Activated CD4-positive, alpha-beta T cell treated with anti-CD3 and anti-CD28 coated beads for 36 hours (primary cell): ENCODE measurements at regions not wholly inside any gene's neighbourhood (a gene's known extent, or its start where the extent isn't known, plus 50 kb on each side); places are given as distances from the start of the nearest gene placed in this dataset.

Experiments
- ATAC-seq: fragments of 200-7000 bp; cut with Tn5 transposase; one replicate; pipeline ENCODE4 v1.10.0; 2021; ENCODE audit warnings: mild to moderate bottlenecking, moderate library complexity
- CTCF ChIA-PET: fragments of 350-600 bp; sonication (Branson Sonifier 250); formaldehyde crosslinking; loops from one replicate; lab custom pipeline; 2021; ENCODE audit warnings: antibody characterized with exemption; lab: Charles Lee
- POLR2A ChIA-PET: fragments of 350-600 bp; sonication (Branson Sonifier 250); formaldehyde crosslinking; loops from one replicate; lab custom pipeline; 2021; ENCODE audit warnings: antibody characterized with exemption, inconsistent platforms; lab: Charles Lee
- DNase-seq: peaks from one replicate; pipeline ENCODE4 v3.0.0-alpha.2; 2020
- H3K27ac Mint-ChIP-seq: one replicate; pipeline ENCODE4 v1.8.0; 2021; ENCODE audit warnings: mixed read lengths
- H3K27me3 Mint-ChIP-seq: one replicate; pipeline ENCODE4 v1.8.0; 2021; ENCODE audit warnings: mixed read lengths
- H3K36me3 Mint-ChIP-seq: one replicate; pipeline ENCODE4 v1.8.0; 2021; ENCODE audit warnings: low read depth, mixed read lengths
- H3K4me1 Mint-ChIP-seq: one replicate; pipeline ENCODE4 v1.8.0; 2021; ENCODE audit warnings: mixed read lengths
- H3K4me3 Mint-ChIP-seq: one replicate; pipeline ENCODE4 v1.8.0; 2021; ENCODE audit warnings: mild to moderate bottlenecking, moderate library complexity, mixed read lengths
- H3K9me3 Mint-ChIP-seq: one replicate; pipeline ENCODE4 v1.8.0; 2021; ENCODE audit warnings: low read depth, mixed read lengths
- intact Hi-C, 2 experiments: fragments of 100-400 bp; cut with DNase I in 1 of 2; cut with micrococcal nuclease in 1 of 2; formaldehyde crosslinking; loops; one replicate each; pipeline versions ENCODE4 v1.14.2 to v1.15.1; 2022 to 2024; cut with DNase I, micrococcal nuclease

- peaks cover 4% of the 10 kb centered on the region for H3K27me3 Mint-ChIP-seq
- CTCF ChIA-PET = interaction anchor here (0.9 kb wide), 1 partner anchor 22 kb away, joined by 3 read pairs; no protein-coding TSS in a partner anchor
- POLR2A ChIA-PET = no interaction called here
- intact Hi-C loops = no loop called here
- H3K4me1 Mint-ChIP-seq = peaks cover 4% of the 10 kb centered on the region
- no peak overlapping the region for H3K4me3 Mint-ChIP-seq
- ATAC-seq = no peak
- no peak overlapping the region for H3K27ac Mint-ChIP-seq
- no peak for DNase-seq
- no peaks in the 10 kb centered on the region for H3K9me3 Mint-ChIP-seq
- H3K36me3 Mint-ChIP-seq = no peaks in the 10 kb centered on the region
Observed at GRCh38 chr20:40809361-40809760, 120.3 kb upstream of the MAFB start.

- ChIA-PET POLR2A (no interaction called here), CTCF (interaction anchor here (0.9 kb wide), 1 partner anchor 21 kb away, joined by 3 read pairs; no protein-coding TSS in a partner anchor)
- no peak overlapping the region for H3K4me3 Mint-ChIP-seq
- intact Hi-C loops = loop anchor here in 1 of 2 experiments (10.0 kb wide), 1 partner anchor 154 kb away; no protein-coding TSS in a partner anchor
- H3K4me1 Mint-ChIP-seq = peaks cover 2% of the 10 kb centered on the region
- H3K36me3 Mint-ChIP-seq = no peaks in the 10 kb centered on the region
- ATAC-seq (no peak), DNase-seq (no peak)
- H3K27ac Mint-ChIP-seq = no peak overlapping the region
- H3K9me3 Mint-ChIP-seq = no peaks in the 10 kb centered on the region
- H3K27me3 Mint-ChIP-seq = no peaks in the 10 kb centered on the region
Observed at GRCh38 chr20:40810332-40811000, 121.4 kb upstream of the MAFB start.

GRCh38 chr20:40811004-40811403 lies 122.0 kb upstream of the MAFB start:
- intact Hi-C loops = loop anchor here in 1 of 2 experiments (10.0 kb wide), 1 partner anchor 154 kb away; no protein-coding TSS in a partner anchor
- no peaks in the 10 kb centered on the region for H3K9me3 Mint-ChIP-seq

GRCh38 chr20:40811660-40812414 lies 122.8 kb upstream of the MAFB start:
- H3K27me3 Mint-ChIP-seq = no peaks in the 10 kb centered on the region
- DNase-seq (no peak), ATAC-seq (no peak)
- intact Hi-C loops = loop anchor here in 1 of 2 experiments (10.0 kb wide), 1 partner anchor 153 kb away; no protein-coding TSS in a partner anchor
- no peaks in the 10 kb centered on the region for H3K4me1 Mint-ChIP-seq
- H3K27ac Mint-ChIP-seq = no peak overlapping the region
- H3K4me3 Mint-ChIP-seq = no peak overlapping the region
- no peaks in the 10 kb centered on the region for H3K36me3 Mint-ChIP-seq
- H3K9me3 Mint-ChIP-seq = no peaks in the 10 kb centered on the region
- ChIA-PET POLR2A (no interaction called here), CTCF (interaction anchor here (0.5 to 0.6 kb wide), 2 partner anchors 8 to 141 kb away, joined by 3 read pairs; no protein-coding TSS in a partner anchor)

More at GRCh38 chr20:40811004-40811403, 122.0 kb upstream of the MAFB start:
- no peaks in the 10 kb centered on the region for H3K27me3 Mint-ChIP-seq
- ATAC-seq = no peak
- H3K4me3 Mint-ChIP-seq = no peak overlapping the region
- POLR2A ChIA-PET = no interaction called here
- H3K27ac Mint-ChIP-seq = no peak overlapping the region
- CTCF ChIA-PET = interaction anchor here (0.5 to 0.6 kb wide), 2 partner anchors 9 to 142 kb away, joined by 3 read pairs; no protein-coding TSS in a partner anchor
- no peaks in the 10 kb centered on the region for H3K36me3 Mint-ChIP-seq
- DNase-seq = no peak
- no peaks in the 10 kb centered on the region for H3K4me1 Mint-ChIP-seq

GRCh38 chr20:40812415-40812925 lies 123.4 kb upstream of the MAFB start:
- CTCF ChIA-PET = no interaction called here

GRCh38 chr20:40813029-40813431 lies 124.0 kb upstream of the MAFB start:
- no peaks in the 10 kb centered on the region for H3K27me3 Mint-ChIP-seq
- intact Hi-C loops = loop anchor here in 1 of 2 experiments (10.0 kb wide), 1 partner anchor 152 kb away; no protein-coding TSS in a partner anchor
- ATAC-seq = no peak
- H3K27ac Mint-ChIP-seq = no peak overlapping the region
- POLR2A ChIA-PET = no interaction called here
- no peaks in the 10 kb centered on the region for H3K9me3 Mint-ChIP-seq
- no peaks in the 10 kb centered on the region for H3K4me1 Mint-ChIP-seq
- no peak for DNase-seq
- CTCF ChIA-PET = no interaction called here
- no peak overlapping the region for H3K4me3 Mint-ChIP-seq
- H3K36me3 Mint-ChIP-seq = no peaks in the 10 kb centered on the region

More at GRCh38 chr20:40812415-40812925, 123.4 kb upstream of the MAFB start:
- no peaks in the 10 kb centered on the region for H3K9me3 Mint-ChIP-seq
- H3K4me1 Mint-ChIP-seq = no peaks in the 10 kb centered on the region
- ATAC-seq (no peak), DNase-seq (no peak)
- H3K27ac Mint-ChIP-seq = no peak overlapping the region
- POLR2A ChIA-PET = no interaction called here
- intact Hi-C loops = loop anchor here in 1 of 2 experiments (10.0 kb wide), 1 partner anchor 152 kb away; no protein-coding TSS in a partner anchor
- no peak overlapping the region for H3K4me3 Mint-ChIP-seq
- H3K27me3 Mint-ChIP-seq = no peaks in the 10 kb centered on the region
- H3K36me3 Mint-ChIP-seq = no peaks in the 10 kb centered on the region

GRCh38 chr20:40813708-40814630 lies 124.9 kb upstream of the MAFB start:
- POLR2A ChIA-PET = no interaction called here

GRCh38 chr20:40814631-40814960 lies 125.6 kb upstream of the MAFB start:
- H3K27ac Mint-ChIP-seq = no peak overlapping the region
- POLR2A ChIA-PET = no interaction called here
- H3K27me3 Mint-ChIP-seq = no peaks in the 10 kb centered on the region
- ATAC-seq (no peak), DNase-seq (no peak)
- no peaks in the 10 kb centered on the region for H3K4me1 Mint-ChIP-seq
- H3K4me3 Mint-ChIP-seq = no peak overlapping the region
- intact Hi-C loops = loop anchor here in 1 of 2 experiments (10.0 kb wide), 1 partner anchor 150 kb away; no protein-coding TSS in a partner anchor
- H3K36me3 Mint-ChIP-seq = no peaks in the 10 kb centered on the region
- CTCF ChIA-PET = no interaction called here
- H3K9me3 Mint-ChIP-seq = no peaks in the 10 kb centered on the region

More at GRCh38 chr20:40813708-40814630, 124.9 kb upstream of the MAFB start:
- DNase-seq (no peak), ATAC-seq (no peak)
- Mint-ChIP-seq H3K9me3 (no peaks in the 10 kb centered on the region), H3K36me3 (no peaks in the 10 kb centered on the region), H3K27me3 (no peaks in the 10 kb centered on the region), H3K27ac (no peak overlapping the region), H3K4me1 (no peaks in the 10 kb centered on the region), H3K4me3 (no peak overlapping the region)
- intact Hi-C loops = loop anchor here in 1 of 2 experiments (10.0 kb wide), 1 partner anchor 151 kb away; no protein-coding TSS in a partner anchor
- CTCF ChIA-PET = no interaction called here

- CTCF ChIA-PET = no interaction called here
- intact Hi-C loops = loop anchor here in 1 of 2 experiments (10.0 kb wide), 1 partner anchor 149 kb away; no protein-coding TSS in a partner anchor
Observed at GRCh38 chr20:40815156-40816038, 126.4 kb upstream of the MAFB start.

GRCh38 chr20:40816039-40816352 lies 127.0 kb upstream of the MAFB start:
- no peak overlapping the region for H3K27ac Mint-ChIP-seq
- POLR2A ChIA-PET = no interaction called here
- no peaks in the 10 kb centered on the region for H3K27me3 Mint-ChIP-seq
- H3K4me3 Mint-ChIP-seq = no peak overlapping the region
- ATAC-seq (no peak), DNase-seq (no peak)
- no peaks in the 10 kb centered on the region for H3K9me3 Mint-ChIP-seq
- intact Hi-C loops = loop anchor here in 1 of 2 experiments (10.0 kb wide), 1 partner anchor 149 kb away; no protein-coding TSS in a partner anchor
- H3K4me1 Mint-ChIP-seq = no peaks in the 10 kb centered on the region
- CTCF ChIA-PET = no interaction called here
- no peaks in the 10 kb centered on the region for H3K36me3 Mint-ChIP-seq

More at GRCh38 chr20:40815156-40816038, 126.4 kb upstream of the MAFB start:
- Mint-ChIP-seq H3K27ac (no peak overlapping the region), H3K4me3 (no peak overlapping the region), H3K9me3 (no peaks in the 10 kb centered on the region), H3K4me1 (no peaks in the 10 kb centered on the region), H3K36me3 (no peaks in the 10 kb centered on the region), H3K27me3 (no peaks in the 10 kb centered on the region)
- no peak for DNase-seq
- POLR2A ChIA-PET = no interaction called here
- no peak for ATAC-seq
